GM23248 (cell line): ENCODE measurements at regions not wholly inside any gene's neighbourhood (a gene's known extent, or its start where the extent isn't known, plus 50 kb on each side); places are given as distances from the start of the nearest gene placed in this dataset.

ENCODE experiments used
- DNase-seq: peaks from one replicate; pipeline ENCODE4 v3.0.0-alpha.2; 2015
- H2AFZ ChIP-seq: fragments of 200-600 bp; sonication (generic); 2 replicates; pipeline ENCODE4 v1.6.1; 2016; ENCODE audit warnings: antibody characterized with exemption
- H3F3A ChIP-seq: fragments of 200-600 bp; sonication (generic); 2 replicates; pipeline ENCODE4 v1.6.1; 2016; ENCODE audit warnings: mild to moderate bottlenecking, antibody characterized with exemption, mixed run types; ENCODE audit not compliant: insufficient read depth
- H3K27ac ChIP-seq: fragments of 200-600 bp; sonication (generic); 2 replicates; pipeline ENCODE4 v1.5.1; 2016; ENCODE audit warnings: mild to moderate bottlenecking
- H3K27me3 ChIP-seq: fragments of 200-600 bp; sonication (generic); replicated peaks from 2 replicates; pipeline ENCODE4 v1.6.1; 2016; ENCODE audit warnings: mild to moderate bottlenecking; ENCODE audit not compliant: insufficient read depth
- H3K36me3 ChIP-seq: fragments of 200-600 bp; sonication (generic); 2 replicates; pipeline ENCODE4 v1.6.1; 2016; ENCODE audit warnings: low read depth, mild to moderate bottlenecking
- H3K4me1 ChIP-seq: fragments of 200-600 bp; sonication (generic); 2 replicates; pipeline ENCODE4 v1.6.1; 2016; ENCODE audit warnings: mild to moderate bottlenecking; ENCODE audit not compliant: insufficient read depth
- H3K4me2 ChIP-seq: fragments of 200-600 bp; sonication (generic); one replicate; pipeline ENCODE4 v1.6.1; 2016; ENCODE audit warnings: mild to moderate bottlenecking; ENCODE audit not compliant: unreplicated experiment
- H3K4me3 ChIP-seq: fragments of 200-600 bp; sonication (generic); 2 replicates; pipeline ENCODE4 v1.5.1; 2016; ENCODE audit warnings: mild to moderate bottlenecking
- H3K79me2 ChIP-seq: fragments of 200-600 bp; sonication (generic); 2 replicates; pipeline ENCODE4 v1.6.1; 2016; ENCODE audit warnings: mild to moderate bottlenecking; ENCODE audit not compliant: insufficient read depth
- H3K9ac ChIP-seq: fragments of 200-600 bp; sonication (generic); 2 replicates; pipeline ENCODE4 v1.6.1; 2016; ENCODE audit warnings: mild to moderate bottlenecking
- H3K9me2 ChIP-seq: fragments of 200-600 bp; sonication (generic); 2 replicates; pipeline ENCODE4 v1.6.1; 2016; ENCODE audit warnings: mixed run types, mild to moderate bottlenecking, moderate library complexity; ENCODE audit not compliant: insufficient read depth
- H3K9me3 ChIP-seq: fragments of 200-600 bp; sonication (generic); one replicate; pipeline ENCODE4 v1.6.1; 2017; ENCODE audit warnings: low read depth
- H4K20me1 ChIP-seq: fragments of 200-600 bp; sonication (generic); 2 replicates; pipeline ENCODE4 v1.6.0; 2016; ENCODE audit not compliant: insufficient read depth
- EZH2 ChIP-seq: fragments of 200-600 bp; sonication (generic); IDR thresholded peaks from 2 replicates; pipeline ENCODE4 v1.6.1; 2018; ENCODE audit warnings: antibody characterized with exemption, mild to moderate bottlenecking; ENCODE audit not compliant: insufficient read depth, poor library complexity, severe bottlenecking
- EZH2phosphoT487 ChIP-seq: fragments of 200-600 bp; sonication (generic); IDR thresholded peaks from 2 replicates; pipeline ENCODE4 v1.6.1; 2018; ENCODE audit warnings: antibody characterized with exemption, moderate library complexity, mild to moderate bottlenecking, low read depth; ENCODE audit not compliant: insufficient read depth
- WGBS, 2 experiments: methylation state at CpG; one replicate each; pipeline ENCODE4 v1.1.6; 2015 to 2017; ENCODE audit warnings: low lambda C conversion rate in 2 of 2, low coverage in 1 of 2; ENCODE audit errors: missing lambda C conversion rate in 2 of 2; 5-methylcytosine and 5-hydroxymethylcytosine counted together
- in situ Hi-C: fragments of 300-500 bp; cut with MboI; formaldehyde crosslinking; loops from 2 replicates; pipeline ENCODE4 v1.15.0; 2020

- Histone ChIP-seq H3K27ac (no peak overlapping the region), H3K79me2 (no peaks in the 10 kb centered on the region), H3K36me3 (no peaks in the 10 kb centered on the region), H3F3A (no peaks in the 10 kb centered on the region), H2AFZ (no peak overlapping the region), H4K20me1 (no peaks in the 10 kb centered on the region), H3K9ac (no peak overlapping the region), H3K4me1 (no peaks in the 10 kb centered on the region), H3K4me2 (no peak overlapping the region), H3K9me2 (no peaks in the 10 kb centered on the region), H3K27me3 (no peaks in the 10 kb centered on the region), H3K4me3 (no peak overlapping the region), H3K9me3 (no peaks in the 10 kb centered on the region)
- WGBS, 2 experiments = 5 to 6% methylated on average over 16 of the region's 16 CpGs
- TF ChIP-seq EZH2 (no peak), EZH2phosphoT487 (no peak)
- DNase-seq = no peak
- in situ Hi-C loops = no loop called here
These were observed 153.5 kb upstream of the ALKAL2 start for GRCh38 chr2:441258-442022.

DNA sequence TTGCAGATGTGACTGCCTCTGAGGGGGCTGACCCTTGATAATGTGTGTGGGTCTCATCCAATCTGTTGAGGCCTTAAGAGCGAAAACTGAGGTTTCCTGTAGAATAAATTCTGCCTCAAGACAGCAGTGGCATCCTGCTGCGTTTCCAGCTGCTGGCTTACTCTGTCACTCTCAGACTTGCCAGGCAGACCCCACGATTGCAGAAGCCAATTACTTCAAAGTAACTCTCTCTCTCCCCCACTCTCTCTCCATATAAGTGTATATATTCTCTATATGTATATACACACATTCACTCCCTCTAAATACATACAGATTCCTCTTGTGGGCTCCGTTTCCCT lies 152.5 kb upstream of the ALKAL2 start:
- in situ Hi-C loops = no loop called here
- no peak for TF ChIP-seq EZH2
- TF ChIP-seq EZH2phosphoT487 = no peak
- WGBS, 2 experiments = 13% methylated on average over 4 of the region's 4 CpGs
- Histone ChIP-seq H3K27ac (no peak overlapping the region), H3K79me2 (no peaks in the 10 kb centered on the region), H3K4me2 (no peak overlapping the region), H3K27me3 (no peaks in the 10 kb centered on the region), H2AFZ (no peak overlapping the region), H3F3A (no peaks in the 10 kb centered on the region), H3K4me3 (no peak overlapping the region), H3K36me3 (no peaks in the 10 kb centered on the region), H3K4me1 (no peaks in the 10 kb centered on the region), H4K20me1 (no peaks in the 10 kb centered on the region), H3K9ac (no peak overlapping the region), H3K9me2 (no peaks in the 10 kb centered on the region), H3K9me3 (no peaks in the 10 kb centered on the region)
- DNase-seq = no peak

- Histone ChIP-seq H3K9ac (no peak overlapping the region), H3K9me3 (no peaks in the 10 kb centered on the region), H3K36me3 (no peaks in the 10 kb centered on the region), H3K4me2 (no peak overlapping the region), H3K4me3 (no peak overlapping the region), H3F3A (no peaks in the 10 kb centered on the region), H3K27ac (no peak overlapping the region), H3K27me3 (no peaks in the 10 kb centered on the region), H3K4me1 (no peaks in the 10 kb centered on the region), H2AFZ (no peak overlapping the region), H3K79me2 (no peaks in the 10 kb centered on the region), H4K20me1 (no peaks in the 10 kb centered on the region), H3K9me2 (no peaks in the 10 kb centered on the region)
- no peak for TF ChIP-seq EZH2phosphoT487
- no peak for TF ChIP-seq EZH2
- in situ Hi-C loops = no loop called here
- DNase-seq = no peak
- WGBS, 2 experiments = 27 to 29% methylated on average over 24 of the region's 24 CpGs
These were observed 151.9 kb upstream of the ALKAL2 start for GRCh38 chr2:439556-440402.

DNA sequence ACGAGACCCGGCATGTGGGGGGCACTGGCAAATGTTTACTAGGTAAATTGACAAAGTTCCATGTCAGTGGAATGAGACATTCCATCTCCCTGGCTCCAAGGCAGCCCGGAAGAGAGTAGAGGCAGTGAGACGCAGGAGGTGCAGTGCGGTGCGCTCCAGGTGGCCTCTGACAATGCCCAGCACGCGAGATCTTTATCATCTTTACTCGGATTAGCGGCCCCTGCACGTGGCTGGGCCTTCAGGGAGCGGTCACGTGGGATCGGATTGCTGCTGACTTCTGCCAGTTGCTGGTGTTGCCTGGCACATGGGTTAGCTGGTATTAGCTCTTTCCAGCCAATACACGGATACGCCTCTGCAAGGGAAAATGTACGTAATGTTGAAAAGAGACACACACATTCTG lies 151.2 kb upstream of the ALKAL2 start:
- H3K27ac ChIP-seq = no peak overlapping the region
- H3K9me3 ChIP-seq = no peaks in the 10 kb centered on the region
- no peaks in the 10 kb centered on the region for H3K9me2 ChIP-seq
- no peak overlapping the region for H3K4me3 ChIP-seq
- no peak for TF ChIP-seq EZH2phosphoT487
- TF ChIP-seq EZH2 = no peak
- no peaks in the 10 kb centered on the region for H3K36me3 ChIP-seq
- in situ Hi-C loops = no loop called here
- H2AFZ ChIP-seq = no peak overlapping the region
- no peak for DNase-seq
- no peak overlapping the region for H3K9ac ChIP-seq
- H3K27me3 ChIP-seq = no peaks in the 10 kb centered on the region
- no peaks in the 10 kb centered on the region for H3K79me2 ChIP-seq
- H3F3A ChIP-seq = no peaks in the 10 kb centered on the region
- no peaks in the 10 kb centered on the region for H4K20me1 ChIP-seq
- H3K4me2 ChIP-seq = no peak overlapping the region
- 72 to 84% methylated on average over 17 of the region's 17 CpGs for WGBS, 2 experiments
- H3K4me1 ChIP-seq = no peaks in the 10 kb centered on the region
